Activated naive CD4-positive, alpha-beta T cell treated with anti-CD3 and anti-CD28 coated beads, Interleukin-2, amount 10 ng/mL, durations not matched to agents 7 days and 5 days (primary cell): ENCODE measurements at regions not wholly inside any gene's neighbourhood (a gene's known extent, or its start where the extent isn't known, plus 50 kb on each side); places are given as distances from the start of the nearest gene placed in this dataset.

Experiments
- CTCF ChIA-PET: fragments of 350-600 bp; sonication (Branson Sonifier 250); formaldehyde crosslinking; loops from one replicate; lab custom pipeline; 2021; ENCODE audit warnings: antibody characterized with exemption; lab: Charles Lee
- DNase-seq: peaks from one replicate; pipeline ENCODE4 v3.0.0-alpha.2; 2020
- H3K27ac Mint-ChIP-seq: one replicate; pipeline ENCODE4 v1.8.0; 2021; ENCODE audit warnings: mild to moderate bottlenecking, moderate library complexity, mixed read lengths
- H3K27me3 Mint-ChIP-seq: one replicate; pipeline ENCODE4 v1.8.0; 2021; ENCODE audit warnings: mild to moderate bottlenecking, mixed read lengths
- H3K36me3 Mint-ChIP-seq: one replicate; pipeline ENCODE4 v1.8.0; 2021; ENCODE audit warnings: mixed read lengths
- H3K4me1 Mint-ChIP-seq: one replicate; pipeline ENCODE4 v1.8.0; 2021; ENCODE audit warnings: mixed read lengths
- H3K4me3 Mint-ChIP-seq: one replicate; pipeline ENCODE4 v1.8.0; 2021; ENCODE audit warnings: mild to moderate bottlenecking, moderate library complexity, mixed read lengths
- H3K9me3 Mint-ChIP-seq: one replicate; pipeline ENCODE4 v1.8.0; 2021; ENCODE audit warnings: mixed read lengths

DNA sequence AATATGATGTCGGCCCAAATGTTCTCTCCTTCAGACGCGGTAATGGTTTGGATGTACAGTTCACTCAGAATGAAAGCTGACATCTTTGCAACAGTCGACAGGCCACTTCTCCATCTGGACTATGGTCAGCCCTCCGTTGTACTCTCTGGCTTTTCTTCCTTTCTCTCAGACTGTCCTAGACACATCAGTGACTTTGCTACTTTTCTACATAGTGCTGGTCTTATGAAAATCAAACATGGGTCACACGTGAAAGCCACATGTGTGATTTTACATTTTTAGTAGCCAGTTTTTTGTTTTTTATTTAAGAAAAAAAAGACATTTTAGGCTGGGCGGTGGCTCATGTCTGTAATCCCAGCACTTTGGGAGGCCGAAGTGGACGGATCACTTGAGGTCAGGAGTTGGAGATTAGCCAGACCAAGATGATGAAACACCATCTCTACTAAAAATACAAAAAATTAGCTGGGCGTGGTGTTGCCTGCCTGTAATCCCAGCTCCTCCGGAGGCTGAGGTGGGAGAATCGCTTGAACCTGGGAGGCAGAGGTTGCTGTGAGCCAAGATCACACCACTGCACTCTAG is 644.1 kb downstream of the KCNJ2 start:
- H3K4me3 Mint-ChIP-seq = no peak overlapping the region
- H3K36me3 Mint-ChIP-seq = no peaks in the 10 kb centered on the region
- peaks cover 1% of the 10 kb centered on the region for H3K9me3 Mint-ChIP-seq
- no peak for DNase-seq
- H3K27me3 Mint-ChIP-seq = no peaks in the 10 kb centered on the region
- CTCF ChIA-PET = no interaction called here
- H3K27ac Mint-ChIP-seq = no peak overlapping the region
- H3K4me1 Mint-ChIP-seq = no peaks in the 10 kb centered on the region

GRCh38 chr17:70819183-70819582 is 649.9 kb downstream of the KCNJ2 start:
- H3K27me3 Mint-ChIP-seq = no peaks in the 10 kb centered on the region
- no peak overlapping the region for H3K27ac Mint-ChIP-seq
- no peaks in the 10 kb centered on the region for H3K9me3 Mint-ChIP-seq
- H3K4me1 Mint-ChIP-seq = no peaks in the 10 kb centered on the region
- no peak for DNase-seq
- H3K36me3 Mint-ChIP-seq = no peaks in the 10 kb centered on the region
- CTCF ChIA-PET = no interaction called here
- no peak overlapping the region for H3K4me3 Mint-ChIP-seq

DNA sequence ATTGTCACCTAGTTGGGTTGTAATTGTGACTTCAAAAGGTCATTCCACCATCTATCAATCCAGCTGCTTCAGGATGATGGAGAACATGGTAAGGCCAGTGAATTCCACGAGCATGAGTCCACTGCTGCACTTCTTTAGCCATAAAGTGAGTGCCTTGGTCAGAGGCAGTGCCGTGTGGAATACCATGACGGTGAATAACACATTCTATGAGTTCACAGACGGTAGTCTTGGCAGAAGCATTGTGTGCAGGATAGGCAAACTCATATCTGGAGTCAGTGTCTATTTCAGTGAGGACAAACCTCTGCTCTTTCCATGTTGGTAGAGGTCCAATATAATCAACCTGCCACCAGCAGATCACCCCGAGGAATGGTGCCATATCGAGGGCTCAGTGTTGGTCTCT is 650.9 kb downstream of the KCNJ2 start:
- H3K27me3 Mint-ChIP-seq = no peaks in the 10 kb centered on the region
- no peak overlapping the region for H3K27ac Mint-ChIP-seq
- no peaks in the 10 kb centered on the region for H3K36me3 Mint-ChIP-seq
- H3K9me3 Mint-ChIP-seq = no peaks in the 10 kb centered on the region
- no peak for DNase-seq
- H3K4me3 Mint-ChIP-seq = no peak overlapping the region
- no peaks in the 10 kb centered on the region for H3K4me1 Mint-ChIP-seq
- CTCF ChIA-PET = no interaction called here

DNA sequence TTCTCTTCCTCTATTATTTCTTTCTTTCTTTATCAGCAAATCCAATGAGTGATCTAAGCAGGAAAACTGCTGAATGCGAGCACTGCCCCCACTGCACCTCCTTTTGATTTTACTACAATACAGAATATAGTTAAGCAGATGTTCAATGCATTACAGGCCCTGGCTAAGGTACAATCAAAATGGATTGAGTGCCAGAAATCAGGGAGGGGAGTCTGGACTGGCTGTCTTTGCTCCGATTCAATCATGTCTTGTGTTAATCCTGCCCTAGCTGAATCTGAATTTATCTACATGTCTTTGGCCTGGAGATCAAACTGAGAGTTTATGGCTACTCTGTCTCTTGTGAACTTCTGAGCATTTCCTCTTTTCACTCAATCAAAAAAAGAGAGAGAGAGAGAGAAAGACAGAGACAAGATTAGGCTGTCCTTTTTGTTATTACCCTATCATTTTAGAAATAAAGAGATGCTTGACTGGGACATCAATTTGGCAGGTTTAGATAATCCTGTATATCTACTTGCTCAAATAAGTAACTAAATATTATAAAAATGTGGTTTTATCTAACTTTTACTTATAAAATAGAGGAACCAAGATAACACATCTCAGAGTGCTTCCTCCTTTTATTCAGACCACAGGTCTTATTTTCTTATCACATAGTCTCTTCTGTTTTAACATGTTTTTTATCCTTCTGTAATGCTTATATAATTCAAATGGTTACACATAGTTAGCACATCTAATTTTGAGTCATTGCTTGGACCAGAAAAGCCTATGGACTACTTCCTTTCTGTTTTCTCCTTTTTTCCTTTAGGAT is 656.2 kb downstream of the KCNJ2 start:
- CTCF ChIA-PET = no interaction called here
- no peaks in the 10 kb centered on the region for H3K4me1 Mint-ChIP-seq
- H3K27me3 Mint-ChIP-seq = no peaks in the 10 kb centered on the region
- no peak for DNase-seq
- peaks cover 3% of the 10 kb centered on the region for H3K9me3 Mint-ChIP-seq
- H3K36me3 Mint-ChIP-seq = no peaks in the 10 kb centered on the region
- H3K27ac Mint-ChIP-seq = no peak overlapping the region
- no peak overlapping the region for H3K4me3 Mint-ChIP-seq

GRCh38 chr17:70829876-70830275 is 660.5 kb downstream of the KCNJ2 start:
- CTCF ChIA-PET = no interaction called here
- Mint-ChIP-seq H3K27me3 (no peaks in the 10 kb centered on the region), H3K9me3 (peaks cover 3% of the 10 kb centered on the region), H3K4me3 (no peak overlapping the region), H3K4me1 (no peaks in the 10 kb centered on the region), H3K36me3 (no peaks in the 10 kb centered on the region), H3K27ac (no peak overlapping the region)
- DNase-seq = no peak

DNA sequence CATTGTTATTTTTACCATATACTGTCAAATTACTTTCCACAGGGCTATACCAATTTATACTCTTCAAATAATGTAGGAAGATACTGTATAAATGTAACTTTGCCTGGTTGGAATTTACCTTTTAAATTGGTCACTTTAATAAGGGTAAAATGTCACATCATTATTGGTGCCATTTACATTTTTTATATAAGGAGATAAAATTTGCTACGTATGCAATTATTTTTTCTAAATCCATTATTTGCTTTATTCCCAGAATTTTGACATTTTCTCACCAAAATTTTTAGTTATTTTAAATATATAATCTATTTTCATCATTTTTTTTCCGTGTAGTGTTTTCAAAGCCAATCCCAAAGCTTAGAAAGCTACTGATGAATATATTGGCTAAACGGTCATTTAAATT is 664.7 kb downstream of the KCNJ2 start:
- Mint-ChIP-seq H3K36me3 (no peaks in the 10 kb centered on the region), H3K4me3 (no peak overlapping the region), H3K27ac (no peak overlapping the region), H3K27me3 (no peaks in the 10 kb centered on the region), H3K9me3 (peaks cover 6% of the 10 kb centered on the region), H3K4me1 (no peaks in the 10 kb centered on the region)
- CTCF ChIA-PET = no interaction called here
- DNase-seq = no peak

DNA sequence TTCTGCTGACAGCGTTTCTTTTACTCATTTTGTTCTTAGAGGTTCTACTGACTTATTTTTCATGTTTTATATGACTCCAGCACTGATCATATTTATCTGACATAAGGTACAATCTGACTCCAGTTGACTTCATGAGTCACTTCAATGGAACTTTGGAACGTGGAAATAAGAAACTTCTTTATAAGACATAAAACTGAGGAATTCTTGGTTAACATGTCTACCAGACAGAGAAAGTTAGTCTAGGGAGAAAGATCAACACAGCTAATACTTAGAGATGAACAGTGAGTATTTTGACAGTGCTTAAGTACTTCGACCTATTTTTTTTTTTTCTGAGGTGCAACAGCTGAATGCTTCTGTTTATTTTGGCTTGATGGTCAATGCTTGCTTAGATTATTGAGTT is 679.5 kb downstream of the KCNJ2 start:
- CTCF ChIA-PET = no interaction called here
- no peak overlapping the region for H3K27ac Mint-ChIP-seq
- no peak overlapping the region for H3K4me3 Mint-ChIP-seq
- no peaks in the 10 kb centered on the region for H3K27me3 Mint-ChIP-seq
- H3K36me3 Mint-ChIP-seq = no peaks in the 10 kb centered on the region
- H3K4me1 Mint-ChIP-seq = no peaks in the 10 kb centered on the region
- DNase-seq = no peak
- peaks cover 2% of the 10 kb centered on the region for H3K9me3 Mint-ChIP-seq

DNA sequence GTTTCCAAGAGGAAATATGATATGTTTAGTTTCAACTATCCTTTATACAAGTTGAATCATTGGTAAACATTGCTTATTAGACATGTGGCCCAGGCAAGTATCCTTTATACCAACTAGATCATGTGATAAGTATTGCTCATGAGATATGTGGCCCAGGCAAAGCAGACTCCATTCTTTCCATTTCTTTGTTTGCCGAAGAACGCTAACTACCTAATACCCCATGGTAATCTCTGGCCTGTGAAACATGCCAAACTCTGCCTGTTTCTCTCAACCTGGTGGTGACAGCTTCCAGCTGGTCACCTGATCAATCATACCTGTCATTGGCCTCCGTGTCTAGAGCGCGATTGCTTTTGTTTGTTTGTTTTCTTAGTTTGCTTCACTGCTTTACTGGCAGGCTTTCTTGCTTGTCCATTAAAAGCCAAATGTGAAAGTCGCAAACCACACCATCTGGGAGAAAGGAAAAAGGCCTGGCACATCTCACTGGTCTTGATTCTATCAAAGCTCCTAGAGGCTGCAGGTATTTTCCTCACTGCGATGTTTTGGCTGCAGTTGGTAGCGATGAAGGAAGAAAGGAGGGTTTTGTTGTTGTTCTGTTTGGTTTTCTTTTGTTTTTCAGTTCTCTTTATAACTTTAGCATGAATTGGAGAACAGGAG is 686.2 kb downstream of the KCNJ2 start:
- H3K4me1 Mint-ChIP-seq = no peaks in the 10 kb centered on the region
- H3K27me3 Mint-ChIP-seq = no peaks in the 10 kb centered on the region
- no peaks in the 10 kb centered on the region for H3K36me3 Mint-ChIP-seq
- CTCF ChIA-PET = no interaction called here
- peaks cover 16% of the 10 kb centered on the region for H3K9me3 Mint-ChIP-seq
- H3K27ac Mint-ChIP-seq = no peak overlapping the region
- no peak for DNase-seq
- H3K4me3 Mint-ChIP-seq = no peak overlapping the region

GRCh38 chr17:70857351-70857750 is 688.0 kb downstream of the KCNJ2 start:
- H3K36me3 Mint-ChIP-seq = no peaks in the 10 kb centered on the region
- H3K27me3 Mint-ChIP-seq = no peaks in the 10 kb centered on the region
- CTCF ChIA-PET = no interaction called here
- H3K4me1 Mint-ChIP-seq = no peaks in the 10 kb centered on the region
- no peak overlapping the region for H3K4me3 Mint-ChIP-seq
- no peak for DNase-seq
- no peak overlapping the region for H3K27ac Mint-ChIP-seq
- peaks cover 23% of the 10 kb centered on the region for H3K9me3 Mint-ChIP-seq

DNA sequence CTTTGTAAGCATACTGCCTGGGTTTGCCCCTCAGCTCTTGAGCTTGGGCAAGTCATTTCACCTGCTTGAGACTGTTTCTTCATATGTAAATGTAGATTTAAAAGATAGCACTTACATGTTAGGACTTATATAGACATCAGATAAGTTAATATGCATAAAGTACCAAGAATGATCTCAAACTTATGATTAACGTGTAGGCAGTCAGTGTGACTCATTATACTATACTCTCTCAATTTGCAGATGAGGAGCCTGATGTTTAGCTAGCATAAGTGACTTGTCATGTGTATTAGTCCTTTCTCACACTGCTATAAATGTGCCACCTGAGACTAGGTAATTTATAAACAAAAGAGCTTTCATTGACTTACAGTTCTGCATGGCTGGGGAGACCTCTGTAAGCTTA is 690.5 kb downstream of the KCNJ2 start:
- H3K36me3 Mint-ChIP-seq = no peaks in the 10 kb centered on the region
- no peak overlapping the region for H3K27ac Mint-ChIP-seq
- DNase-seq = no peak
- no peak overlapping the region for H3K4me3 Mint-ChIP-seq
- no peaks in the 10 kb centered on the region for H3K4me1 Mint-ChIP-seq
- H3K27me3 Mint-ChIP-seq = no peaks in the 10 kb centered on the region
- CTCF ChIA-PET = no interaction called here
- peaks cover 29% of the 10 kb centered on the region for H3K9me3 Mint-ChIP-seq

GRCh38 chr17:70862295-70862694 is 693.0 kb downstream of the KCNJ2 start:
- no peaks in the 10 kb centered on the region for H3K27me3 Mint-ChIP-seq
- H3K4me3 Mint-ChIP-seq = no peak overlapping the region
- H3K4me1 Mint-ChIP-seq = no peaks in the 10 kb centered on the region
- CTCF ChIA-PET = no interaction called here
- no peaks in the 10 kb centered on the region for H3K36me3 Mint-ChIP-seq
- H3K27ac Mint-ChIP-seq = no peak overlapping the region
- DNase-seq = no peak
- peaks cover 31% of the 10 kb centered on the region for H3K9me3 Mint-ChIP-seq

GRCh38 chr17:70863436-70864248 is 694.3 kb downstream of the KCNJ2 start:
- Mint-ChIP-seq H3K36me3 (no peaks in the 10 kb centered on the region), H3K27me3 (no peaks in the 10 kb centered on the region), H3K4me1 (no peaks in the 10 kb centered on the region), H3K4me3 (no peak overlapping the region), H3K27ac (no peak overlapping the region), H3K9me3 (peaks cover 28% of the 10 kb centered on the region)
- no peak for DNase-seq
- CTCF ChIA-PET = no interaction called here

- Mint-ChIP-seq H3K36me3 (no peaks in the 10 kb centered on the region), H3K4me3 (no peak overlapping the region), H3K27me3 (no peaks in the 10 kb centered on the region), H3K27ac (no peak overlapping the region), H3K4me1 (no peaks in the 10 kb centered on the region), H3K9me3 (peaks cover 14% of the 10 kb centered on the region)
- CTCF ChIA-PET = no interaction called here
- DNase-seq = no peak
Measured at GRCh38 chr17:70865993-70866804, 696.9 kb downstream of the KCNJ2 start.

- Mint-ChIP-seq H3K9me3 (peaks cover 9% of the 10 kb centered on the region), H3K4me3 (no peak overlapping the region), H3K36me3 (no peaks in the 10 kb centered on the region), H3K27me3 (no peaks in the 10 kb centered on the region), H3K27ac (no peak overlapping the region), H3K4me1 (no peaks in the 10 kb centered on the region)
- no peak for DNase-seq
- CTCF ChIA-PET = no interaction called here
Measured at GRCh38 chr17:70868149-70868548, 698.8 kb downstream of the KCNJ2 start.
